B cell (primary cell): ENCODE measurements at regions not wholly inside any gene's neighbourhood (a gene's known extent, or its start where the extent isn't known, plus 50 kb on each side); places are given as distances from the start of the nearest gene placed in this dataset.
"Not testable (repeated sequence)": the region's sequence is repeated elsewhere in the genome, so short reads cannot be mapped to it uniquely, and the experiment has no call there.

Experiments used
- ATAC-seq: fragments of 200-7000 bp; cut with Tn5 transposase; one replicate; pipeline ENCODE4 v1.10.0; 2021; ENCODE audit warnings: low read depth, mild to moderate bottlenecking, moderate number of reproducible peaks, moderate library complexity
- CTCF ChIA-PET: fragments of 350-600 bp; sonication (Branson Sonifier 250); formaldehyde crosslinking; loops from one replicate; lab custom pipeline; 2021; ENCODE audit warnings: antibody characterized with exemption, inconsistent platforms; lab: Charles Lee
- POLR2A ChIA-PET: fragments of 350-600 bp; sonication (Branson Sonifier 250); formaldehyde crosslinking; loops from one replicate; lab custom pipeline; 2021; ENCODE audit warnings: antibody characterized with exemption; lab: Charles Lee
- DNase-seq: peaks from one replicate; pipeline ENCODE4 v3.0.0; 2013
- H2AFZ ChIP-seq: 2 replicates; pipeline ENCODE4 v1.6.1; 2012; ENCODE audit warnings: mild to moderate bottlenecking, low read depth, low read length; ENCODE audit not compliant: insufficient read depth, poor library complexity, severe bottlenecking
- H3K27ac ChIP-seq, 2 donors: 1 replicate in 1 of 2; 2 replicates in 1 of 2; pipeline ENCODE4 v1.5.1; 2012 to 2013; ENCODE audit warnings: low read length in 2 of 2, mild to moderate bottlenecking in 2 of 2, moderate library complexity in 1 of 2
- H3K27me3 ChIP-seq, 4 experiments: fragments of 200-600 bp in 1 of 4; sonication (generic) in 1 of 4; replicated peaks in 1 of 4; 1 replicate in 2 of 4; 2 replicates in 2 of 4; pipeline versions ENCODE4 v1.6.1 to v1.7.0; 2013 to 2016; ENCODE audit warnings: low read length in 3 of 4, mild to moderate bottlenecking in 2 of 4, mixed read lengths in 1 of 4, moderate library complexity in 1 of 4; ENCODE audit not compliant: insufficient read depth in 4 of 4, control insufficient read depth in 3 of 4; ENCODE audit errors: control extremely low read depth in 1 of 4
- H3K36me3 ChIP-seq, 2 experiments: replicated peaks in 1 of 2; 1 replicate in 1 of 2; 2 replicates in 1 of 2; pipeline versions ENCODE4 v1.6.1 to v1.7.1; 2013; ENCODE audit warnings: low read length in 1 of 2; ENCODE audit not compliant: insufficient read depth in 2 of 2, control insufficient read depth in 1 of 2; ENCODE audit errors: control extremely low read depth in 1 of 2, extremely low read depth in 1 of 2
- H3K4me1 ChIP-seq, 2 donors: fragments of 200-600 bp in 1 of 2; sonication (generic) in 1 of 2; 1 replicate in 1 of 2; 2 replicates in 1 of 2; pipeline versions ENCODE4 v1.5.1 to v1.6.1; 2013 to 2017; ENCODE audit warnings: low read length in 2 of 2; ENCODE audit not compliant: control insufficient read depth in 2 of 2, insufficient read depth in 2 of 2
- H3K4me2 ChIP-seq: replicated peaks from 2 replicates; pipeline ENCODE3; 2012; ENCODE audit warnings: mild to moderate bottlenecking, low read depth, low read length; ENCODE audit not compliant: poor library complexity, severe bottlenecking
- H3K4me3 ChIP-seq, 5 experiments: fragments of 200-600 bp in 1 of 5; sonication (generic) in 1 of 5; 1 replicate in 3 of 5; 2 replicates in 2 of 5; pipeline versions ENCODE4 v1.5.1 to v1.7.0; 2011 to 2016; ENCODE audit warnings: low read length in 4 of 5, mild to moderate bottlenecking in 4 of 5, low read depth in 2 of 5, control low read depth in 1 of 5, moderate library complexity in 1 of 5; ENCODE audit not compliant: insufficient read depth in 1 of 5; ENCODE audit errors: control extremely low read depth in 1 of 5, extremely low read depth in 1 of 5
- H3K79me2 ChIP-seq: fragments of 200-600 bp; sonication (generic); one replicate; pipeline ENCODE4 v1.6.0; 2016; ENCODE audit warnings: low read length; ENCODE audit not compliant: control insufficient read depth, insufficient read depth
- H3K9ac ChIP-seq: fragments of 200-600 bp; sonication (generic); 2 replicates; pipeline ENCODE4 v1.6.1; 2017; ENCODE audit warnings: mild to moderate bottlenecking, low read length, moderate library complexity
- H3K9me3 ChIP-seq, 3 donors: one replicate each; pipeline versions ENCODE4 v1.6.1 to v1.7.1; 2013; ENCODE audit warnings: low read length in 2 of 3; ENCODE audit not compliant: control insufficient read depth in 2 of 3, insufficient read depth in 1 of 3; ENCODE audit errors: control extremely low read depth in 1 of 3
- H4K20me1 ChIP-seq: 2 replicates; pipeline ENCODE4 v1.6.0; 2012; ENCODE audit warnings: mild to moderate bottlenecking, low read length; ENCODE audit not compliant: insufficient read depth, control insufficient read depth, poor library complexity, severe bottlenecking
- H3K27ac Mint-ChIP-seq: one replicate; pipeline ENCODE4 v1.8.0; 2021; ENCODE audit warnings: mixed read lengths
- H3K27me3 Mint-ChIP-seq: one replicate; pipeline ENCODE4 v1.8.0; 2021; ENCODE audit warnings: mixed read lengths
- H3K4me1 Mint-ChIP-seq: one replicate; pipeline ENCODE4 v1.8.0; 2021; ENCODE audit warnings: mixed read lengths
- H3K4me3 Mint-ChIP-seq: one replicate; pipeline ENCODE4 v1.8.0; 2021; ENCODE audit warnings: mixed read lengths
- H3K9me3 Mint-ChIP-seq: one replicate; pipeline ENCODE4 v1.8.0; 2022; ENCODE audit warnings: mixed read lengths; ENCODE audit not compliant: insufficient read depth
- WGBS: methylation state at CpG from one replicate; pipeline ENCODE4 v1.1.5; 2013; ENCODE audit warnings: missing lambda C conversion rate; ENCODE audit not compliant: insufficient coverage; 5-methylcytosine and 5-hydroxymethylcytosine counted together
- intact Hi-C: fragments of 100-400 bp; cut with micrococcal nuclease; formaldehyde crosslinking; loops from one replicate; pipeline ENCODE4 v1.10.0; 2022
- TF ChIP-seq, protein P1 (sequence below): fragments of 200-600 bp; IDR thresholded peaks from one replicate; pipeline ENCODE4 v1.8.0; 2022; ENCODE audit warnings: antibody characterized with exemption, mild to moderate bottlenecking

DNA sequence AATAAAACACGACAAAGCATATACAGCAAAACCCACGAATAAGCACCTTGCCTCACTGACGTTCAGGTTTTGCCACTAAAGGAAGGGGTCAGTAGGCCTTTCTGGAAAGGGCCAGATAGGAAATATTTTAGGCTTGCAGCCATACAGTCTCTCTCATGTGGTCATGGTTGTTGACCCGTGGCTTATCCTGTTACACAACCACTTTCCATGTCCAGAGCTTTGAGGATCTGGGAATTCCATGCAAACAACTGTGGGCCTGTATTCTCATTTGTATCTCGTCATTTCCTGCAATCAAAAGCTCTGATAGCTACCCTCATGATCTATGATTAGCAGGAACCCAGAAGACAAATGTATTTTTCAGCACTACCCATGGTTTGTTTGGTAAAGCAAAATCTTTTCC lies 108.3 kb downstream of the DRD1 start:
- Histone ChIP-seq H2AFZ (no peak overlapping the region), H4K20me1 (no peaks in the 10 kb centered on the region), H3K9ac (no peak overlapping the region), H3K27ac (no peak overlapping the region), H3K4me3 (no peak overlapping the region), H3K4me1 (no peaks in the 10 kb centered on the region), H3K9me3 (peaks cover 0 to 6% (median 0%) of the 10 kb centered on the region in 3 donors), H3K4me2 (no peak overlapping the region), H3K27me3 (no peaks in the 10 kb centered on the region), H3K36me3 (no peaks in the 10 kb centered on the region), H3K79me2 (no peaks in the 10 kb centered on the region)
- 75% methylated on average over 3 of the region's 5 CpGs for WGBS
- H3K27me3 Mint-ChIP-seq = no peaks in the 10 kb centered on the region
- H3K4me1 Mint-ChIP-seq = no peaks in the 10 kb centered on the region
- ChIA-PET POLR2A (no interaction called here), CTCF (no interaction called here)
- TF ChIP-seq, protein P1, sequence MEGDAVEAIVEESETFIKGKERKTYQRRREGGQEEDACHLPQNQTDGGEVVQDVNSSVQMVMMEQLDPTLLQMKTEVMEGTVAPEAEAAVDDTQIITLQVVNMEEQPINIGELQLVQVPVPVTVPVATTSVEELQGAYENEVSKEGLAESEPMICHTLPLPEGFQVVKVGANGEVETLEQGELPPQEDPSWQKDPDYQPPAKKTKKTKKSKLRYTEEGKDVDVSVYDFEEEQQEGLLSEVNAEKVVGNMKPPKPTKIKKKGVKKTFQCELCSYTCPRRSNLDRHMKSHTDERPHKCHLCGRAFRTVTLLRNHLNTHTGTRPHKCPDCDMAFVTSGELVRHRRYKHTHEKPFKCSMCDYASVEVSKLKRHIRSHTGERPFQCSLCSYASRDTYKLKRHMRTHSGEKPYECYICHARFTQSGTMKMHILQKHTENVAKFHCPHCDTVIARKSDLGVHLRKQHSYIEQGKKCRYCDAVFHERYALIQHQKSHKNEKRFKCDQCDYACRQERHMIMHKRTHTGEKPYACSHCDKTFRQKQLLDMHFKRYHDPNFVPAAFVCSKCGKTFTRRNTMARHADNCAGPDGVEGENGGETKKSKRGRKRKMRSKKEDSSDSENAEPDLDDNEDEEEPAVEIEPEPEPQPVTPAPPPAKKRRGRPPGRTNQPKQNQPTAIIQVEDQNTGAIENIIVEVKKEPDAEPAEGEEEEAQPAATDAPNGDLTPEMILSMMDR = no peak
- no peak overlapping the region for H3K27ac Mint-ChIP-seq
- no peaks in the 10 kb centered on the region for H3K9me3 Mint-ChIP-seq
- no peak for DNase-seq
- ATAC-seq = no peak
- no peak overlapping the region for H3K4me3 Mint-ChIP-seq
- intact Hi-C loops = no loop called here

DNA sequence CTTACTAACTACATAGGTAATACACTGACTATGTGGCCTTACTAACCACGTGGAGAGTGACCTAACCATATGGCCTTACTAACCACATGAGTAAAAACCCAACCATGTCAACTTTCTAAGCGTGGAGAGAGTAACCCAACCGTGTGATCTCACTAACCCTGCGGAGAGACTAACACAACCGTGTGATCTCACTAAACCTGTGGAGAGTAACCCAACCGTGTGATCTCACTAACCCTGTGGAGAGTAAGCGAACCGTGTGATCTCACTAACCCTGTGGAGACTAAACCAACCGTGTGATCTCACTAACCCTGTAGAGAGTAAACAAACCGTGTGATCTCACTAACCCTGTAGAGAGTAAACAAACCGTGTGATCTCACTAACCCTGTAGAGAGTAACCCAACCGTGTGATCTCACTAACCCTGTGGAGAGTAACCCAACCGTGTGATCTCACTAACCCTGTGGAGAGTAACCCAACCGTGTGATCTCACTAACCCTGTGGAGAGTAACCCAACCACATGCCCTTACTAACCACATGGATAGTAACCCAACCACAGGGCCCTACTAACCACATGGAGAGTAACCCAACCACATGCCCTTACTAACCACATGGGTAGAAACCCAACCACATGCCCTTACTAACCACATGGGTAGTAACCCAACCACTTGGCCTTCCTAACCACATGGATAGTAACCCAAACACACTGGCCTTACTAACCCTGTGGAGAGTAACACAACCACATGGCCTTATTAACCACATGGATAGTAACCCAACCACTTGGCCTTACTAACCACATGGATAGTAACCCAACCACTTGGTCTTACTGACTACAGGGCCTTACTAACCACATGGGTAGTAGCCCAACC lies 112.6 kb downstream of the DRD1 start:
- H3K27me3 ChIP-seq, H3K9me3 ChIP-seq, H3K79me2 ChIP-seq, H3K36me3 ChIP-seq, H3K4me3 ChIP-seq, CTCF ChIA-PET, H3K4me2 ChIP-seq, H3K27ac ChIP-seq, intact Hi-C loops, H3K9ac ChIP-seq, H3K4me1 ChIP-seq, H2AFZ ChIP-seq, POLR2A ChIA-PET, ATAC-seq, H3K9me3 Mint-ChIP-seq, DNase-seq, H4K20me1 ChIP-seq, H3K4me3 Mint-ChIP-seq, H3K27me3 Mint-ChIP-seq, H3K4me1 Mint-ChIP-seq, H3K27ac Mint-ChIP-seq: not testable (repeated sequence)
- WGBS = 75% methylated on average over 11 of the region's 14 CpGs
